Kidney capillary endothelial cell (primary cell): ENCODE measurements at regions not wholly inside any gene's neighbourhood (a gene's known extent, or its start where the extent isn't known, plus 50 kb on each side); places are given as distances from the start of the nearest gene placed in this dataset.

Experiments
- DNase-seq: peaks from one replicate; pipeline ENCODE4 v3.0.0-alpha.2; 2018; ENCODE audit warnings: low spot score

GRCh38 chr3:55341502-55342031, 145.5 kb downstream of the WNT5A start:
- DNase-seq: no peak

- DNase-seq: no peak
Observed at GRCh38 chr3:55339819-55340218, 147.3 kb downstream of the WNT5A start.

GRCh38 chr3:55339390-55339789, 147.7 kb downstream of the WNT5A start:
- no peak for DNase-seq

GRCh38 chr3:55337641-55338180, 149.4 kb downstream of the WNT5A start:
- no peak for DNase-seq

GRCh38 chr3:55333923-55334322, 153.2 kb downstream of the WNT5A start:
- no peak for DNase-seq

- no peak for DNase-seq
Observed at GRCh38 chr3:55333046-55333445, 154.1 kb downstream of the WNT5A start.

GRCh38 chr3:55332176-55332575, 154.9 kb downstream of the WNT5A start:
- DNase-seq: no peak

- no peak for DNase-seq
Observed at GRCh38 chr3:55331524-55331923, 155.6 kb downstream of the WNT5A start.

- no peak for DNase-seq
Observed at GRCh38 chr3:55330756-55331155, 156.3 kb downstream of the WNT5A start.

- DNase-seq: no peak
Observed at GRCh38 chr3:55330355-55330754, 156.8 kb downstream of the WNT5A start.

- no peak for DNase-seq
Observed at GRCh38 chr3:55329849-55330248, 157.3 kb downstream of the WNT5A start.

GRCh38 chr3:55327131-55327920, 159.8 kb downstream of the WNT5A start:
- no peak for DNase-seq

GRCh38 chr3:55322638-55323037, 164.5 kb downstream of the WNT5A start:
- no peak for DNase-seq

- no peak for DNase-seq
Observed at GRCh38 chr3:55320928-55321327, 166.2 kb downstream of the WNT5A start.

GRCh38 chr3:55315396-55315795, 171.7 kb downstream of the WNT5A start:
- DNase-seq: no peak

GRCh38 chr3:55313666-55314065, 173.4 kb downstream of the WNT5A start:
- DNase-seq: no peak

GRCh38 chr3:55309336-55309735, 177.8 kb downstream of the WNT5A start:
- DNase-seq: no peak

- no peak for DNase-seq
Observed at GRCh38 chr3:55307622-55308021, 179.5 kb downstream of the WNT5A start.

- DNase-seq: no peak
Observed at GRCh38 chr3:55305696-55306485, 181.2 kb downstream of the WNT5A start.

- DNase-seq: no peak
Observed at GRCh38 chr3:55300701-55301100, 186.4 kb downstream of the WNT5A start.

GRCh38 chr3:55297706-55298105, 189.4 kb downstream of the WNT5A start:
- DNase-seq: no peak

GRCh38 chr3:55297245-55297644, 189.9 kb downstream of the WNT5A start:
- no peak for DNase-seq

- DNase-seq: no peak
Observed at GRCh38 chr3:55296791-55297190, 190.3 kb downstream of the WNT5A start.
